ENCODE measurements at regions not wholly inside any gene's neighbourhood (a gene's known extent, or its start where the extent isn't known, plus 50 kb on each side); places are given as distances from the start of the nearest gene placed in this dataset.

DNA sequence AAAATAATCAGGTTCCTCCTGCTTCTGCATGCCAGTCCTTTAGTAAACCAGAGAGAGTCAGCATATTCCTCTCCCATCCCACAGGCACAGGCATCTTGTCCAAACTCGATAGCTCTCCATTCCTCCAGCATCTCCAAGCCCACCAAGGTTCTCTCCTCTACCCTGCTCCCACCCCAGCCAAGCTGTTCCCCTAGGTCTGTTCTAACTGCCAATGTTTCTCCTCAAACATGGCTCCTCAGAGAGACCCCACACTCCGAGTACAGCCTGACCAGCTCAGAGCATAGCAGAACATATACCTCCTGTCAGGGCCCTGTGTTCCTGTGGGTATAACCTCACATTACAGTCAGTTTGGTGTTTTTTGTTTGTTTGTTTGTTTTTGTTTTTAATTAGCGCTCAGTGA lies 177.8 kb downstream of the VEGFA start:
- Histone ChIP-seq H3K27ac (no peak overlapping the region), H3K4me2 (no peak overlapping the region), H4K20me1 (ENCODE audit: insufficient read depth, poor library complexity, severe bottlenecking) (no peaks in the 10 kb centered on the region), H3K9me3 (ENCODE audit: low read depth) (no peaks in the 10 kb centered on the region), H3K4me1 (ENCODE audit: insufficient read depth) (peaks cover 8% of the 10 kb centered on the region), H2AFZ (no peak overlapping the region), H3K4me3 (no peak overlapping the region), H3K27me3 (no peaks in the 10 kb centered on the region), H3K9me2 (replicated peaks; ENCODE audit: insufficient read depth) (no peaks in the 10 kb centered on the region), H3K36me3 (replicated peaks; ENCODE audit: insufficient read depth, low read depth) (no peaks in the 10 kb centered on the region), H3K79me2 (no peaks in the 10 kb centered on the region)
- DNase-seq (ENCODE audit: low spot score) = no peak
- no peak for TF ChIP-seq CTCF (IDR thresholded peaks at IDR 0.05; ENCODE audit: poor library complexity)
- WGBS (ENCODE audit: low lambda C conversion rate, missing lambda C conversion rate) = 98% methylated on average over 3 of the region's 3 CpGs

- TF ChIP-seq CTCF (IDR thresholded peaks at IDR 0.05; ENCODE audit: poor library complexity) (no peak), EZH2phosphoT487 (IDR thresholded peaks at IDR 0.05; ENCODE audit: low read depth, severe bottlenecking, unreplicated experiment) (no peak), EZH2 (IDR thresholded peaks at IDR 0.05; ENCODE audit: borderline replicate concordance) (no peak)
- Histone ChIP-seq H2AFZ (no peak overlapping the region), H3K79me2 (no peaks in the 10 kb centered on the region), H3K4me2 (no peak overlapping the region), H3K9me3 (ENCODE audit: low read depth) (no peaks in the 10 kb centered on the region), H3K36me3 (replicated peaks; ENCODE audit: insufficient read depth, low read depth) (no peaks in the 10 kb centered on the region), H3K4me1 (ENCODE audit: insufficient read depth) (peaks cover 13% of the 10 kb centered on the region), H3K9me2 (replicated peaks; ENCODE audit: insufficient read depth) (no peaks in the 10 kb centered on the region), H3K27me3 (no peaks in the 10 kb centered on the region), H3K4me3 (no peak overlapping the region), H4K20me1 (ENCODE audit: insufficient read depth, poor library complexity, severe bottlenecking) (no peaks in the 10 kb centered on the region), H3K27ac (no peak overlapping the region)
- WGBS (ENCODE audit: low lambda C conversion rate, missing lambda C conversion rate) = 92% methylated on average over 4 of the region's 4 CpGs
- DNase-seq (ENCODE audit: low spot score) = no peak
Measured at GRCh38 chr6:43946641-43947363, 176.8 kb downstream of the VEGFA start.

DNA sequence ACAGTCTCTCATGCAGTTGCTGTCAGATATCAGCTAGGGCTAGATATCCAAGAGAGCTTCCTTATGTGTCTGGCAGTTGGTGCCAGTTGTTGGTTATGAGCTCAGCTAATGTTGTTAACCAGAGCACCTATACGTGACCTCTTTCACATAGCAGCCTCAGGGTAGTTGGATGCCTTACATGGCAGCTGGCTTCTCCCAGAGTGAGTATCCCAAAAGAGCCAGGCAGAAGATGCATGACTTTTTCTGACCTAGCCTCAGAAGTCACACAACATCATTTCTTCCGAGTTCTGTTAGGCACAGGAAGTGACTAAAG lies 175.7 kb downstream of the VEGFA start:
- H3K4me1 ChIP-seq (ENCODE audit: insufficient read depth) = peaks cover 11% of the 10 kb centered on the region
- H3K27ac ChIP-seq = no peak overlapping the region
- H3K27me3 ChIP-seq = no peaks in the 10 kb centered on the region
- DNase-seq (ENCODE audit: low spot score) = no peak
- no peaks in the 10 kb centered on the region for H4K20me1 ChIP-seq (ENCODE audit: insufficient read depth, poor library complexity, severe bottlenecking)
- no peaks in the 10 kb centered on the region for H3K79me2 ChIP-seq
- TF ChIP-seq EZH2 (IDR thresholded peaks at IDR 0.05; ENCODE audit: borderline replicate concordance) (no peak), EZH2phosphoT487 (IDR thresholded peaks at IDR 0.05; ENCODE audit: low read depth, severe bottlenecking, unreplicated experiment) (no peak), CTCF (IDR thresholded peaks at IDR 0.05; ENCODE audit: poor library complexity) (no peak)
- 96% methylated on average over 2 of the region's 2 CpGs for WGBS (ENCODE audit: low lambda C conversion rate, missing lambda C conversion rate)
- H2AFZ ChIP-seq = no peak overlapping the region
- H3K4me3 ChIP-seq = no peak overlapping the region
- no peak overlapping the region for H3K4me2 ChIP-seq
- no peaks in the 10 kb centered on the region for H3K36me3 ChIP-seq (replicated peaks; ENCODE audit: insufficient read depth, low read depth)
- no peaks in the 10 kb centered on the region for H3K9me3 ChIP-seq (ENCODE audit: low read depth)
- H3K9me2 ChIP-seq (replicated peaks; ENCODE audit: insufficient read depth) = no peaks in the 10 kb centered on the region

All from hepatocyte (in vitro differentiated cells).